AG20443 (cell line): ENCODE measurements at regions not wholly inside any gene's neighbourhood (a gene's known extent, or its start where the extent isn't known, plus 50 kb on each side); places are given as distances from the start of the nearest gene placed in this dataset.

Experiments used
- DNase-seq: peaks from one replicate; pipeline ENCODE4 v3.0.0; 2012; ENCODE audit warnings: low spot score, mixed read lengths

- DNase-seq, result no peak
These were observed 230.5 kb downstream of the PIK3C3 start for GRCh38 chr18:42185486-42185885.

- DNase-seq, result no peak
These were observed 232.8 kb downstream of the PIK3C3 start for GRCh38 chr18:42187611-42188380.

GRCh38 chr18:42190643-42191042 lies 235.6 kb downstream of the PIK3C3 start:
- DNase-seq, result no peak

- DNase-seq, result no peak
These were observed 237.5 kb downstream of the PIK3C3 start for GRCh38 chr18:42192251-42193248.

- no peak for DNase-seq
These were observed 241.6 kb downstream of the PIK3C3 start for GRCh38 chr18:42196651-42197050.

- no peak for DNase-seq
These were observed 246.1 kb downstream of the PIK3C3 start for GRCh38 chr18:42201137-42201536.

- no peak for DNase-seq
These were observed 256.2 kb downstream of the PIK3C3 start for GRCh38 chr18:42211201-42211600.

GRCh38 chr18:42222557-42222956 lies 267.5 kb downstream of the PIK3C3 start:
- DNase-seq, result no peak

GRCh38 chr18:42228581-42228980 lies 273.5 kb downstream of the PIK3C3 start:
- DNase-seq, result no peak

GRCh38 chr18:42229211-42230210 lies 274.5 kb downstream of the PIK3C3 start:
- DNase-seq, result no peak

GRCh38 chr18:42230636-42231035 lies 275.6 kb downstream of the PIK3C3 start:
- no peak for DNase-seq

- DNase-seq, result no peak
These were observed 276.2 kb downstream of the PIK3C3 start for GRCh38 chr18:42231284-42231683.

GRCh38 chr18:42231796-42232195 lies 276.8 kb downstream of the PIK3C3 start:
- DNase-seq, result no peak

GRCh38 chr18:42233908-42234307 lies 278.9 kb downstream of the PIK3C3 start:
- no peak for DNase-seq

GRCh38 chr18:42242758-42243157 lies 287.7 kb downstream of the PIK3C3 start:
- no peak for DNase-seq

- DNase-seq, result no peak
These were observed 290.1 kb downstream of the PIK3C3 start for GRCh38 chr18:42245137-42245536.

GRCh38 chr18:42255908-42256765 lies 301.1 kb downstream of the PIK3C3 start:
- no peak for DNase-seq

GRCh38 chr18:42258301-42258965 lies 303.4 kb downstream of the PIK3C3 start:
- no peak for DNase-seq

GRCh38 chr18:42261731-42262130 lies 306.7 kb downstream of the PIK3C3 start:
- no peak for DNase-seq

- no peak for DNase-seq
These were observed 309.5 kb downstream of the PIK3C3 start for GRCh38 chr18:42264497-42264896.
